Neutrophil (primary cell): ENCODE measurements at regions not wholly inside any gene's neighbourhood (a gene's known extent, or its start where the extent isn't known, plus 50 kb on each side); places are given as distances from the start of the nearest gene placed in this dataset.

Experiments
- H3K27ac ChIP-seq: fragments of 200-600 bp; sonication (generic); 2 replicates; pipeline ENCODE4 v1.5.1; 2016; ENCODE audit warnings: mild to moderate bottlenecking, moderate library complexity
- H3K27me3 ChIP-seq: fragments of 200-600 bp; sonication (generic); 2 replicates; pipeline ENCODE4 v1.6.0; 2016; ENCODE audit warnings: mild to moderate bottlenecking
- H3K36me3 ChIP-seq: fragments of 200-600 bp; sonication (generic); 2 replicates; pipeline ENCODE4 v1.5.1; 2017
- H3K4me1 ChIP-seq, 2 experiments: fragments of 200-600 bp in 1 of 2; sonication (generic) in 1 of 2; 1 replicate in 1 of 2; 2 replicates in 1 of 2; pipeline versions ENCODE4 v1.5.1 to v1.6.1; 2013 to 2016; ENCODE audit warnings: low read depth in 1 of 2, low read length in 1 of 2, mild to moderate bottlenecking in 1 of 2, moderate library complexity in 1 of 2; ENCODE audit not compliant: control insufficient read depth in 1 of 2, insufficient read depth in 1 of 2
- H3K4me3 ChIP-seq, 2 experiments: fragments of 200-600 bp in 1 of 2; sonication (generic) in 1 of 2; 1 replicate in 1 of 2; 2 replicates in 1 of 2; pipeline ENCODE4 v1.5.1; 2013 to 2016; ENCODE audit warnings: low read depth in 1 of 2, low read length in 1 of 2, mild to moderate bottlenecking in 1 of 2, moderate library complexity in 1 of 2
- H3K9me3 ChIP-seq: fragments of 200-600 bp; sonication (generic); 2 replicates; pipeline ENCODE4 v1.5.1; 2016
- TF ChIP-seq, protein P1 (sequence below): fragments of 200-600 bp; sonication (generic); IDR thresholded peaks from 2 replicates; pipeline ENCODE4 v1.5.1; 2016; ENCODE audit warnings: antibody characterized with exemption

DNA sequence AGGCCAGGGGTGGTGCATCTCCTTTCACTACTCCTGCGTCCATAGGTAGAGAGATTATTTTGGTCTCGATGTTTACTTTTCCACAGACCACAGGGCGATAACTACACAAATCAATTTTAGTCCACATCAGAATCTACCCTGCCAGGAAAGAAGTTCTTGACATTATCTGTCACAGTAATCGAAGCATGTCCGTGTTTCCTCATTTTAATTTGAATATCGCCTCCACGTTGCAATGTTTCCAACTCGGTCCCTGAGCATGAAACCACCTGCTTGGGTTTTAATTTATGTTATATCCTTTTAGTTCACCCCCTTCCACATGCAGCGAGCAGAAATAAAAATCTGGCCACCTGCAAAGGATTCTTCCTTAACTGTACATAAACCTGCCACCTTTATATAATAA is 100.1 kb upstream of the ATXN3L start:
- Histone ChIP-seq H3K27ac (no peak overlapping the region), H3K27me3 (no peaks in the 10 kb centered on the region), H3K36me3 (no peaks in the 10 kb centered on the region), H3K4me3 (no peak overlapping the region), H3K4me1 (no peaks in the 10 kb centered on the region), H3K9me3 (no peaks in the 10 kb centered on the region)
- TF ChIP-seq, protein P1, sequence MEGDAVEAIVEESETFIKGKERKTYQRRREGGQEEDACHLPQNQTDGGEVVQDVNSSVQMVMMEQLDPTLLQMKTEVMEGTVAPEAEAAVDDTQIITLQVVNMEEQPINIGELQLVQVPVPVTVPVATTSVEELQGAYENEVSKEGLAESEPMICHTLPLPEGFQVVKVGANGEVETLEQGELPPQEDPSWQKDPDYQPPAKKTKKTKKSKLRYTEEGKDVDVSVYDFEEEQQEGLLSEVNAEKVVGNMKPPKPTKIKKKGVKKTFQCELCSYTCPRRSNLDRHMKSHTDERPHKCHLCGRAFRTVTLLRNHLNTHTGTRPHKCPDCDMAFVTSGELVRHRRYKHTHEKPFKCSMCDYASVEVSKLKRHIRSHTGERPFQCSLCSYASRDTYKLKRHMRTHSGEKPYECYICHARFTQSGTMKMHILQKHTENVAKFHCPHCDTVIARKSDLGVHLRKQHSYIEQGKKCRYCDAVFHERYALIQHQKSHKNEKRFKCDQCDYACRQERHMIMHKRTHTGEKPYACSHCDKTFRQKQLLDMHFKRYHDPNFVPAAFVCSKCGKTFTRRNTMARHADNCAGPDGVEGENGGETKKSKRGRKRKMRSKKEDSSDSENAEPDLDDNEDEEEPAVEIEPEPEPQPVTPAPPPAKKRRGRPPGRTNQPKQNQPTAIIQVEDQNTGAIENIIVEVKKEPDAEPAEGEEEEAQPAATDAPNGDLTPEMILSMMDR, result no peak

DNA sequence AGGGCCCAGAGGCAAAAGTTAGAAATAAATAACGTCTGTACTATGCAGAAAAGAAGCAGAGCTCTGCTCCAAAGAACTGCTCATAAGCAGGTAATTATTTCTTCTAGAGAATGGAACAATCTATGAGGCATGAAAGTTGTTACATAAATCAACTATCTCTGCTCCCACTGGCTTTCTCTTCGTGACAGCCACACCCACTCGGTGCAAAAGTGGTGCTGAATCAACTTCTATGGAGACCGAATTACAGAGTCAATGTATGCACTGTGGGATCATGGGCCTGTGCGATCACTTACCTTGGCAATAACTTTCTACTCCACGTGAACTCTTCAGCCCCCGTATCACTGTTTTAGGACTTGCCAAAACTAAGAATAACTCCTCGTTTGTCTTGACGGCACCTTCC is 99.4 kb upstream of the ATXN3L start:
- no peak overlapping the region for H3K27ac ChIP-seq
- H3K27me3 ChIP-seq, result no peaks in the 10 kb centered on the region
- H3K4me3 ChIP-seq, result no peak overlapping the region
- H3K9me3 ChIP-seq, result no peaks in the 10 kb centered on the region
- no peaks in the 10 kb centered on the region for H3K4me1 ChIP-seq
- no peaks in the 10 kb centered on the region for H3K36me3 ChIP-seq
- TF ChIP-seq, protein P1, result no peak

DNA sequence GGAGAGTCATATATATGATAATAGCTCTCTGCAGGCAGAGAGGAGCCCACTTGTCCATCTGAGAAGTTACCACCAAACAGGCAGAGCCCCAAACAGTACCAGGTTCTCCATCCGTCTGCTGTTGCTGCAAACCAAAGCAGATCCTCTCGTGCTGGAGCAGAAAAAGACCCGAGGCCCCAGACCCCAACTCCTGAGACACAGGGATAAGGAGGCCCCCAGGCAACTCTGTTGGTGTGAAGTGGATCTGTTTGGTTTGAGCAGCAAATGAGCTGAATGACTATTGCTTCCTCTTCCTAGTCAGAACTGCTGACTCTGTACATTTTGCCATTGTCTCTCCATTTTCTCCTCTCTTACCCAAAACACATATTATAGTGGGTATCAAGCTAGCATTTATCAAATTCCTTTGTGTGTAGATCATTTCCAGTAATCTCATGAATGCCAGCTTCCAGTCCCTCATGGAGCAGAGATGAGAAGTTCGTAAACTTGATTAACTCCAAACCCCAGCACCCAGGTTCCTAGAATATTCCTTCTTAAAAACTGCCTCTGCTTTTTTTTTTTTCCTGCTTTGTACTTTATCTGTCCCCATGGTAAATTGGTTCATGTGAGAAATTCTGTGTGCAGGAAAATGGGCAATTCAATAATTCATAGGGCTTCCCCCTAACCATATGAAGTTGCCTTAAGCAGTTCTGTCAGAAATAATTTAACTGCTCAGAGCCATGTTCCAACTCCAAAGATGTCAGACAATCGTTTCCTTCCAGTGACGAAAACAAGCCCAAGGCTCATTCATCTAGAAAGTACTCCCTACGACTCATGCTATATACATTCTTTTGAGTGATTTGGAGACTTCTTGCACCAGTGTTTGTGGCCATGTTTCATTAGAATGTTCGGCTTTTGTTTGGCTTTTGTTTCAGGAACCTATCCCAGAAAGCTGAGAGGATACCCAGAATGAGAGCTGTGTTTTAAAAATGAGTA is 98.6 kb upstream of the ATXN3L start:
- no peak overlapping the region for H3K27ac ChIP-seq
- TF ChIP-seq, protein P1, result no peak
- H3K9me3 ChIP-seq, result no peaks in the 10 kb centered on the region
- H3K27me3 ChIP-seq, result no peaks in the 10 kb centered on the region
- no peak overlapping the region for H3K4me3 ChIP-seq
- no peaks in the 10 kb centered on the region for H3K36me3 ChIP-seq
- no peaks in the 10 kb centered on the region for H3K4me1 ChIP-seq

DNA sequence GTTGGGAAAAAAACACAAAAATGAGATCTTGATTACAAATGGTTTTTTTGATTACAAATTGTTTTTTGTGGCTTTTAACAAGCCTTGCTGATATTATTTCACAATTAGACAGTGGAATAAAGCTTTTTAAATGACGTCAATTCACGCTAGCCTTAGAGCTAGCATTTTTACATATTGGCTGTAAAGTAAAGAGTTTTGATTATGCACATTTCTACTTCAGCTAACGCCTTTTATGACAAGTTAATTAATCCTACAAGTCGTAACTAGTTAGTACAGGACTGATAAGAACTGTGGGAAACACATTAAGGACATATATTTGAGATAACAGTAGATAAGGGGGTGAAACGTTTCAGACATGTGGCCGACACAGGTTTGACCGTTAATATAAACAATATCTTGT is 95.7 kb upstream of the ATXN3L start:
- Histone ChIP-seq H3K27ac (no peak overlapping the region), H3K9me3 (no peaks in the 10 kb centered on the region), H3K36me3 (no peaks in the 10 kb centered on the region), H3K4me1 (no peaks in the 10 kb centered on the region), H3K27me3 (no peaks in the 10 kb centered on the region), H3K4me3 (no peak overlapping the region)
- TF ChIP-seq, protein P1, result no peak

DNA sequence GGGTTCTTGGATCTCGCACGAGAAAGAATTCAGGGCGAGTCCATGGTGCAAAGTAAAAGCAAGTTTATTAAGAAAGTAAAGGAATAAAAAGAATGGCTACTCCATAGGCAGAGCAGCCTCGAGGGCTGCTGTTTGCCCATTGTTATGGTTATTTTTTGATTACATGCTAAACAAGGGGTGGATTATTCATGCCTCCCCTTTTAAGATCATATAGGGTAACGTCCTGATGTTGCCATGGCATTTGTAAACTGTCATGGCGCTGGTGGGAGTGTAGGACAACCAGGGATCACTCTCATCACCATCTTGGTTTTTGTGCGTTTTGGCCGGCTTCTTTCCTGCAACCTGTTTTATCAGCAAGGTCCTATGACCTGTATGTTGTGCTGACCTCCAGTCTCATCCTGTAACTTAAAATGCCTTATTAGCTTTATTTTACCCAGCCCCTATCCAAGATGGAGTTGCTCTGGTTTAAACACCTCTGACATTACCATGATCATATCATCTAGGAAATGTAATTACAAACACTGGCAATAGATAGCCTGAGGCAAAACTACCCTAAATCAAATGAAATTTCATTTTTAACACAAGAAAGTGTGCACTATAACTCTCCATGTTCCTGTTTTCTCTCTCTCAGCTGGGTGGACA is 94.3 kb upstream of the ATXN3L start:
- no peaks in the 10 kb centered on the region for H3K9me3 ChIP-seq
- no peaks in the 10 kb centered on the region for H3K4me1 ChIP-seq
- no peak overlapping the region for H3K27ac ChIP-seq
- TF ChIP-seq, protein P1, result no peak
- no peak overlapping the region for H3K4me3 ChIP-seq
- no peaks in the 10 kb centered on the region for H3K27me3 ChIP-seq
- no peaks in the 10 kb centered on the region for H3K36me3 ChIP-seq
